ENCODE measurements at regions not wholly inside any gene's neighbourhood (a gene's known extent, or its start where the extent isn't known, plus 50 kb on each side); places are given as distances from the start of the nearest gene placed in this dataset.
A peak's percentile ranks its signal among the peaks of the same experiment; 100 is the strongest.

GRCh38 chr12:67449591-67450052 is 180.5 kb downstream of the CAND1 start:
- Histone ChIP-seq H2BK12ac (ENCODE audit: insufficient read length, low read depth, low read length) (no peak overlapping the region), H2BK5ac (ENCODE audit: insufficient read length, low read length) (no peak overlapping the region), H3K14ac (ENCODE audit: insufficient read depth, low read length) (no peak overlapping the region), H4K20me1 (ENCODE audit: control insufficient read depth, insufficient read depth, insufficient read length) (no peaks in the 10 kb centered on the region), H2AK5ac (ENCODE audit: insufficient read length, low read length) (no peak overlapping the region), H3K18ac (ENCODE audit: insufficient read length, low read depth, low read length) (no peak overlapping the region), H2BK20ac (ENCODE audit: low read depth, low read length, poor library complexity, severe bottlenecking) (no peak overlapping the region), H3K4ac (ENCODE audit: low read depth, low read length) (no peak overlapping the region), H3T11ph (ENCODE audit: low read length) (no peak overlapping the region), H3K27ac (ENCODE audit: insufficient read length, low read depth, low read length) (no peak overlapping the region), H3K4me2 (ENCODE audit: insufficient read depth, insufficient read length, low read length) (no peak overlapping the region), H2AFZ (ENCODE audit: low read length) (no peak overlapping the region), H3K79me1 (ENCODE audit: insufficient read depth, low read depth, low read length, poor library complexity, severe bottlenecking) (no peaks in the 10 kb centered on the region), H4K8ac (replicated peaks; ENCODE audit: insufficient read length, low read depth, low read length) (no peak overlapping the region), H4K91ac (ENCODE audit: insufficient read length, low read depth, low read length) (no peak overlapping the region), H3K23me2 (ENCODE audit: insufficient read length, low read depth, low read length, poor library complexity, severe bottlenecking) (no peaks in the 10 kb centered on the region), H2BK15ac (ENCODE audit: low read depth, low read length) (no peak overlapping the region), H3K9me3 (ENCODE audit: control insufficient read depth, low read depth, low read length) (no peaks in the 10 kb centered on the region), H3K27me3 (ENCODE audit: insufficient read depth, low read length) (no peaks in the 10 kb centered on the region; the same call in 1 of the 2 replicates), H3K23ac (ENCODE audit: insufficient read length, low read depth, low read length) (no peak overlapping the region), H4K5ac (ENCODE audit: insufficient read length, low read depth, low read length) (no peak overlapping the region), H2BK120ac (ENCODE audit: low read depth, low read length, poor library complexity, severe bottlenecking) (no peak overlapping the region), H3K56ac (ENCODE audit: insufficient read length, low read depth, low read length) (no peak overlapping the region), H3K9ac (ENCODE audit: extremely low read depth, insufficient read length, low read length) (no peak overlapping the region), H3K4me1 (ENCODE audit: insufficient read depth, low read length) (no peaks in the 10 kb centered on the region), H3K79me2 (ENCODE audit: insufficient read depth, low read length) (no peaks in the 10 kb centered on the region)
- H3K27me3 Mint-ChIP-seq (ENCODE audit: low read depth) = no peaks in the 10 kb centered on the region
- H3K4me1 Mint-ChIP-seq = peaks cover 9% of the 10 kb centered on the region in 2 experiments
- no peak overlapping the region for H3K4me3 Mint-ChIP-seq
- no peak for TF ChIP-seq CTCF (conservative IDR thresholded peaks at IDR 0.05)
- peaks cover 6 to 15% of the 10 kb centered on the region in 2 experiments for H3K9me3 Mint-ChIP-seq
- DNase-seq = no peak
- peak overlapping the region in 1 of 3 experiments; percentile 83; a peak in 2 of 7 replicates for H3K27ac Mint-ChIP-seq
- no CpG with 5 or more reads among the region's 6 CpGs for WGBS (ENCODE audit: extremely low coverage, insufficient read length, low lambda C conversion rate)
- H3K36me3 Mint-ChIP-seq (ENCODE audit: insufficient read depth in 1 of 3, low read depth in 3 of 3) = peaks cover 3 to 14% (median 5%) of the 10 kb centered on the region in 3 experiments; a peak in 6 of 7 replicates
